ENCODE measurements at regions not wholly inside any gene's neighbourhood (a gene's known extent, or its start where the extent isn't known, plus 50 kb on each side); places are given as distances from the start of the nearest gene placed in this dataset.
"Not testable (repeated sequence)": the region's sequence is repeated elsewhere in the genome, so short reads cannot be mapped to it uniquely, and the experiment has no call there.

GRCh38 chr5:126267438-126267837 lies 155.8 kb upstream of the GRAMD2B start:
- no peaks in the 10 kb centered on the region for H3K27me3 Mint-ChIP-seq
- no peaks in the 10 kb centered on the region for H3K36me3 Mint-ChIP-seq (ENCODE audit: low read depth)
- no peaks in the 10 kb centered on the region for H3K4me1 Mint-ChIP-seq
- H3K27ac Mint-ChIP-seq: no peak overlapping the region
- ATAC-seq (replicated peaks): no peak
- no peak overlapping the region for H3K4me3 Mint-ChIP-seq
- H3K9me3 Mint-ChIP-seq: no peaks in the 10 kb centered on the region

GRCh38 chr5:126268697-126269315 lies 154.4 kb upstream of the GRAMD2B start:
- H3K36me3 Mint-ChIP-seq (ENCODE audit: low read depth): no peaks in the 10 kb centered on the region
- H3K4me3 Mint-ChIP-seq: no peak overlapping the region
- H3K27ac Mint-ChIP-seq: no peak overlapping the region
- H3K27me3 Mint-ChIP-seq: no peaks in the 10 kb centered on the region
- no peaks in the 10 kb centered on the region for H3K4me1 Mint-ChIP-seq
- no peaks in the 10 kb centered on the region for H3K9me3 Mint-ChIP-seq
- no peak for ATAC-seq (replicated peaks)

DNA sequence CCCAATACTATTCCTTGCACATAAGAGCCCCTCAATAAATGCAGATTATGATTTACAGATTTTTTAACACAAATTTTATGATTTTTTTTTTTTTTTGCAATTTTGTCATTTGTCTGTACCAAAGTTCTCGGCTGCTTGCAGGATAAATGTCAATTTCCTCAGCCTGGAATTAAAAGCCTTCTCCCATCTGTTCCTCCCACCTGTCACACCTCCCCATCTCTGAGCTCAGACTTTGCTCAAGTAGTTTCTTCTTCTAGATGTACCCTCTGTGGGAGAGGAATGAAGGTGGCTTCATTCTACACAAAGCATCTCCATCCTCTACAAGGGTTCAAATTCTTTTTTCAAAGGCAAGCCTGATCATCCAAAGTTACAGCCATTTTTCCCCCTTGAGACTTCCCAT lies 153.7 kb upstream of the GRAMD2B start:
- Mint-ChIP-seq H3K36me3 (ENCODE audit: low read depth) (no peaks in the 10 kb centered on the region), H3K27me3 (no peaks in the 10 kb centered on the region)

DNA sequence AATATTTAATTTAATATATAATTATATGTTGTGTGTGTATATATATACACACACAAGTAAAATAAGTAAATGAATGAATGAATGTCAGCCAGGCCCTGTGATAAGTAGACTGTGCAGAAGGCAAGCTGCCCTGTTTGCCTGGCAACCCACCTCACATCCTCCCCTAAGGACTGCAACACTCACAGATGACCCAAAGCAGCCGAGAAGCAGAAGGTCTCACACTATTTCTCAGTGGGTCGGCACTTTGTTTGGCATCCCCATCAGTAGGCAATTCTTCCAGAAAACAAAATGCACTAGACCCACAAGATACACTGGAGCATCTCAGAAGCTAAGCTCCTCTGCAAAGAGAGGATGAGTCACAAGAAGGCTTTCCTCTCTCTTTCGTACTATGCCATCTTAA lies 152.1 kb upstream of the GRAMD2B start:
- Mint-ChIP-seq H3K4me1 (no peaks in the 10 kb centered on the region), H3K27me3 (no peaks in the 10 kb centered on the region), H3K36me3 (ENCODE audit: low read depth) (no peaks in the 10 kb centered on the region), H3K9me3 (no peaks in the 10 kb centered on the region), H3K27ac (no peak overlapping the region), H3K4me3 (no peak overlapping the region)
- no peak for ATAC-seq (replicated peaks)

More for the DNA sequence above, 153.7 kb upstream of the GRAMD2B start:
- Mint-ChIP-seq H3K4me3 (no peak overlapping the region), H3K4me1 (no peaks in the 10 kb centered on the region), H3K9me3 (no peaks in the 10 kb centered on the region), H3K27ac (no peak overlapping the region)
- ATAC-seq (replicated peaks): no peak

- H3K36me3 Mint-ChIP-seq (ENCODE audit: low read depth): no peaks in the 10 kb centered on the region
- H3K4me3 Mint-ChIP-seq: no peak overlapping the region
- no peak for ATAC-seq (replicated peaks)
- H3K27ac Mint-ChIP-seq: no peak overlapping the region
- no peaks in the 10 kb centered on the region for H3K9me3 Mint-ChIP-seq
- H3K27me3 Mint-ChIP-seq: no peaks in the 10 kb centered on the region
- no peaks in the 10 kb centered on the region for H3K4me1 Mint-ChIP-seq
These were observed 149.0 kb upstream of the GRAMD2B start for GRCh38 chr5:126274076-126274762.

GRCh38 chr5:126274763-126275125 lies 148.5 kb upstream of the GRAMD2B start:
- peaks cover 2% of the 10 kb centered on the region for H3K4me1 Mint-ChIP-seq
- H3K27me3 Mint-ChIP-seq: no peaks in the 10 kb centered on the region
- no peaks in the 10 kb centered on the region for H3K36me3 Mint-ChIP-seq (ENCODE audit: low read depth)
- no peaks in the 10 kb centered on the region for H3K9me3 Mint-ChIP-seq
- no peak overlapping the region for H3K4me3 Mint-ChIP-seq
- H3K27ac Mint-ChIP-seq: no peak overlapping the region
- ATAC-seq (replicated peaks): no peak

GRCh38 chr5:126277762-126278161 lies 145.4 kb upstream of the GRAMD2B start:
- Mint-ChIP-seq H3K4me1 (peaks cover 14% of the 10 kb centered on the region), H3K9me3 (no peaks in the 10 kb centered on the region), H3K27ac (no peak overlapping the region), H3K27me3 (no peaks in the 10 kb centered on the region), H3K36me3 (ENCODE audit: low read depth) (no peaks in the 10 kb centered on the region), H3K4me3 (no peak overlapping the region)
- no peak for ATAC-seq (replicated peaks)

- H3K9me3 Mint-ChIP-seq: no peaks in the 10 kb centered on the region
- ATAC-seq (replicated peaks): no peak
These were observed 142.9 kb upstream of the GRAMD2B start for GRCh38 chr5:126280343-126280742.

GRCh38 chr5:126280846-126281245 lies 142.4 kb upstream of the GRAMD2B start:
- H3K27me3 Mint-ChIP-seq: no peaks in the 10 kb centered on the region
- no peaks in the 10 kb centered on the region for H3K9me3 Mint-ChIP-seq
- no peak for ATAC-seq (replicated peaks)
- peaks cover 19% of the 10 kb centered on the region for H3K4me1 Mint-ChIP-seq
- no peaks in the 10 kb centered on the region for H3K36me3 Mint-ChIP-seq (ENCODE audit: low read depth)
- peak overlapping the region; percentile 31 for H3K4me3 Mint-ChIP-seq
- H3K27ac Mint-ChIP-seq: no peak overlapping the region

More at GRCh38 chr5:126280343-126280742, 142.9 kb upstream of the GRAMD2B start:
- Mint-ChIP-seq H3K4me1 (peaks cover 18% of the 10 kb centered on the region), H3K36me3 (ENCODE audit: low read depth) (no peaks in the 10 kb centered on the region), H3K27ac (no peak overlapping the region), H3K4me3 (no peak overlapping the region), H3K27me3 (no peaks in the 10 kb centered on the region)

DNA sequence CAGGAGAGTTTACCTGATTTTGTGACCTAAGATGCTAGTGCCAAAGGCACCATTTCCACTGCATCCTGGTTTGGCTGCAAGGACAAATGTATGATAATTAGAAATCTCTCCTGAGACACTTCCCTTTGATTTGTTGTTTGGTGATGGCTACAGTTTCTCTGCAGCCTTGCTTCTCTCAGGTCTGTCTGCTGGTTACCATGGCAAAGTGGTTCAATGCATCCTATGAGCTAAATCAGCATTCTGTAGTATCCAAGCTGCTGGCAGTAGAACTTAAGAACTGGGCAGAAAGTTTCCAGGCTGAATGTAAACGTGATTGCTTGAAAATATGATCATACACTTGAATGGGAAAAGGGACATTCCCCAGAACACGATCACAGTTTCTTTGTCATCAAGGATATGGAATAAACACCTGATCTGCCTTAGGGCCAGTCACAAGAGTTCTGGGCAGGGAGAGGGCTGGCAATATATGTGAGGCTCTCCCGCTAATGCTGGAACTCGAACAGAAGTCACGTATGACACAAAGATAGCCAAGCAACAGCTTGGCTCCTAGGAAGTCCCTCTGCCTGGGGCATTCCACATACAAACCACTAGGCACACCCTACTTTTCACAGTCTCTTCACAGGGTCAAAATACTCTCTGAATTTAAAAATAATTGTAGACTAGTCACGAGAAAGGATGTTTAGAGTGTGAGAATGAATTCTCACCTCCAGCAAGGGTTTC lies 138.1 kb upstream of the GRAMD2B start:
- Mint-ChIP-seq H3K4me3 (no peak overlapping the region), H3K27ac (no peak overlapping the region), H3K4me1 (peaks cover 15% of the 10 kb centered on the region), H3K27me3 (no peaks in the 10 kb centered on the region), H3K9me3 (no peaks in the 10 kb centered on the region), H3K36me3 (ENCODE audit: low read depth) (no peaks in the 10 kb centered on the region)
- no peak for ATAC-seq (replicated peaks)

GRCh38 chr5:126296121-126296520 lies 127.1 kb upstream of the GRAMD2B start:
- H3K4me3 Mint-ChIP-seq, H3K27ac Mint-ChIP-seq: not testable (repeated sequence)

DNA sequence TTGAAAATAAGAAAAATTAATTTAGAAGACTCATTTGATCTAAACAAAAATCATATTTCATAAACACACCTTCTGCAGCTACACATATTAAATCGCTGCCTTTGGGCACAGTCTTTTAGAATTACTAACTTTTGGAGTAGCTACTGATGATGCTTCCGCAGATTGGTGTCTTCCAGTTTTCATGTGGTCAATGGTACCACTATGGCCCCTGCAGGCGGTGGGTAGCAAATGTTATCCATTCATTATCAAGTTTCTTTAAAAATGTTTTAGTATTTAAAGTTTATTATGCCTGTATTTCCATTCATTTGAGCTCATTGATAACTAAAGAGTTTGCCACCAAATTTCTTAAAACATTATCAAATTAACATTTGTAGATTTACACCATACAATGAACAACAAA lies 122.9 kb upstream of the GRAMD2B start:
- ATAC-seq (replicated peaks): no peak
- H3K4me3 Mint-ChIP-seq: no peak overlapping the region
- H3K4me1 Mint-ChIP-seq: no peaks in the 10 kb centered on the region
- H3K27me3 Mint-ChIP-seq: peaks cover 4% of the 10 kb centered on the region
- no peaks in the 10 kb centered on the region for H3K36me3 Mint-ChIP-seq (ENCODE audit: low read depth)
- no peaks in the 10 kb centered on the region for H3K9me3 Mint-ChIP-seq
- no peak overlapping the region for H3K27ac Mint-ChIP-seq

More at GRCh38 chr5:126296121-126296520, 127.1 kb upstream of the GRAMD2B start:
- H3K27me3 Mint-ChIP-seq: peaks cover 12% of the 10 kb centered on the region
- H3K4me1 Mint-ChIP-seq; ATAC-seq (replicated peaks); H3K9me3 Mint-ChIP-seq; H3K36me3 Mint-ChIP-seq (ENCODE audit: low read depth): not testable (repeated sequence)

- ATAC-seq (replicated peaks): no peak
- peaks cover 4% of the 10 kb centered on the region for H3K27me3 Mint-ChIP-seq
- no peak overlapping the region for H3K4me3 Mint-ChIP-seq
- H3K4me1 Mint-ChIP-seq: no peaks in the 10 kb centered on the region
- H3K36me3 Mint-ChIP-seq (ENCODE audit: low read depth): no peaks in the 10 kb centered on the region
- peaks cover 3% of the 10 kb centered on the region for H3K9me3 Mint-ChIP-seq
- no peak overlapping the region for H3K27ac Mint-ChIP-seq
These were observed 122.2 kb upstream of the GRAMD2B start for GRCh38 chr5:126301056-126301455.

DNA sequence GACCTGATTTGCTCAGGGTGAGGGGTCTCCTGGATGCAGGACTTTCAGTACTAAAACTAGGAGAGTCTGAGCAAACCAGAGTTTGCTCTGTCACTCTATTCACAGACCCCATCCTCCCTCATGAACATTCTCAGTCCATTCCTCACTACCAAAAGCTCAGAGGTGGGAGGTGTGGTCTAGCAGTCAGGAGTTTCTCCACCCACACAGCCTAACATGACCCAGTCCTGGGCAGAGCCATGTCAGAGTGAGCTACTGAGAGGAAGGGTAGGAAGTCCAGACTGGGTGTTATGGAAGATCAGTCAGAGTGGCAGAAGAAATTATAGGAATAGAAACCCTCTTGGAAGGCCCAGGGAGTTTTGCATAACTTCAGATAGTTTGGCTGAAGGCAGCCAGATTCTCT lies 113.3 kb upstream of the GRAMD2B start:
- Mint-ChIP-seq H3K36me3 (ENCODE audit: low read depth) (no peaks in the 10 kb centered on the region), H3K27me3 (no peaks in the 10 kb centered on the region), H3K4me1 (no peaks in the 10 kb centered on the region), H3K27ac (no peak overlapping the region), H3K4me3 (no peak overlapping the region), H3K9me3 (peaks cover 5% of the 10 kb centered on the region)
- ATAC-seq (replicated peaks): no peak

GRCh38 chr5:126311766-126312165 lies 111.4 kb upstream of the GRAMD2B start:
- Mint-ChIP-seq H3K4me3 (no peak overlapping the region), H3K4me1 (no peaks in the 10 kb centered on the region), H3K36me3 (ENCODE audit: low read depth) (no peaks in the 10 kb centered on the region), H3K27ac (no peak overlapping the region), H3K27me3 (peaks cover 3% of the 10 kb centered on the region), H3K9me3 (no peaks in the 10 kb centered on the region)
- ATAC-seq (replicated peaks): no peak

Measured in activated T-helper 17 cell treated with anti-CD3 and anti-CD28 coated beads, Interleukin-2, amount 50 U/mL, for 72 hours (primary cell).